GM21737 (cell line): ENCODE measurements at regions not wholly inside any gene's neighbourhood (a gene's known extent, or its start where the extent isn't known, plus 50 kb on each side); places are given as distances from the start of the nearest gene placed in this dataset.
"Not testable (repeated sequence)": the region's sequence is repeated elsewhere in the genome, so short reads cannot be mapped to it uniquely, and the experiment has no call there.

Experiments
- ATAC-seq: cut with Tn5 transposase; IDR thresholded peaks from one replicate; pipeline ENCODE4 v1.9.1; 2021; ENCODE audit warnings: mild to moderate bottlenecking, moderate library complexity; ENCODE audit not compliant: unreplicated experiment

- no peak for ATAC-seq
These were observed 277.7 kb upstream of the DDHD1 start for GRCh38 chr14:53430870-53431269.

- no peak for ATAC-seq
These were observed 259.9 kb upstream of the DDHD1 start for GRCh38 chr14:53412819-53413675.

- no peak for ATAC-seq
These were observed 258.0 kb upstream of the DDHD1 start for GRCh38 chr14:53411125-53411524.

GRCh38 chr14:53409969-53410368 lies 256.8 kb upstream of the DDHD1 start:
- no peak for ATAC-seq

DNA sequence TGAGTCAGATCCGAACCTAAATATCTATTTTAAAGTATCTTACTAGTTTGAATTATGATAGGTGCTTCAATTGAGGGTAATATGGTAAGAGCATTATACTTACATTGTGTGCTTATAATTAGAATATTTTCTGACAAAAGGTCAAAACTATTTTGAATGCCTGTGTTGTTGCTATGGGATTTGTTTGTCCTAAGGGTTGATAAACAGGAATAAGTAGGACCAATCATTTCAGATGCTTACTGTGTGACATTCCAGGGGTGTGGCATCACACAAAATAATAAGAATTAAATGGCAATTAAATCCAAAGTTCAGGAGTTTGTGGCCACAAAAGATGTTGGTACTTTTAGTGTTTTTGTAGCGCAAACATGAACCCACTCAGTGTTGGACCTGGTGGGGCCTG lies 256.2 kb upstream of the DDHD1 start:
- ATAC-seq = no peak

GRCh38 chr14:53408175-53408879 lies 255.2 kb upstream of the DDHD1 start:
- ATAC-seq = no peak

DNA sequence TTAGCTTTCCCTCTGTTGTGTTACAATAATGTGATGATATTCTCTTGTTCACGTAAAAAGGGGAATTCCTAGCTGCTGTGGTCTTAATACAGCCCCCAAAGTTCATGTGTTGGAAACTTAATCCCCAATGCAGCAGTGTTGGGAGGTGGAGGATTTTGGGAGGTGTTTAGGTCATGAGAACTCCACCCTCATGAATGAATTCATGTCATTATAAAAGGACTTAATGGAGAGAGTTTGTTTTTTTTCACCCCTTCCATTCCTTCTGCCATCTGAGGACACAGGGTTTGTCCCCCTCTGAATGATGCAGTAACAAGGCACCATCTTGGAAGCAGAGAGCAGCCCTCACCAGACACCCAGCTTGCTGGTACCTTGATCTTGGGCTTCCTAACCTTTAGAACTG lies 253.4 kb upstream of the DDHD1 start:
- ATAC-seq = no peak

GRCh38 chr14:53401646-53402045 lies 248.5 kb upstream of the DDHD1 start:
- ATAC-seq = no peak

DNA sequence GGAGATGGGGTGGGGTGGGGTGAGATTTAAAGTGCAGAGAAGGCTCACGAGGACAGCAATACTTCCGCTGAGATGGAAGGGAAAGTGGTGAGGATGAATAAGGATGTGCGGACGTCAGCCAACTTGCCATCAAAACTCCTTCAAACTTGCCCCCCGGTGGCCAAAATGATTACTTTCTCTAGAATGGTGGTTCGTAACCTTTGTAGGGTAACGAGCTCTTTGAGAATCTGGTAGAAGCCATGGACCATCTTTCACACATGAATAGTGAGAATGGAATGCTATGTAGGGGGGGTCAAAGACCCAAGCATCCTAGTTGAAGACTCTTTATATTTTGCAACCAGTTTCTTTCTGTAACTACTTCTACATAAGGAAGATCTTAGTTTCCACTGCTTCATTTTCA lies 245.9 kb upstream of the DDHD1 start:
- no peak for ATAC-seq

DNA sequence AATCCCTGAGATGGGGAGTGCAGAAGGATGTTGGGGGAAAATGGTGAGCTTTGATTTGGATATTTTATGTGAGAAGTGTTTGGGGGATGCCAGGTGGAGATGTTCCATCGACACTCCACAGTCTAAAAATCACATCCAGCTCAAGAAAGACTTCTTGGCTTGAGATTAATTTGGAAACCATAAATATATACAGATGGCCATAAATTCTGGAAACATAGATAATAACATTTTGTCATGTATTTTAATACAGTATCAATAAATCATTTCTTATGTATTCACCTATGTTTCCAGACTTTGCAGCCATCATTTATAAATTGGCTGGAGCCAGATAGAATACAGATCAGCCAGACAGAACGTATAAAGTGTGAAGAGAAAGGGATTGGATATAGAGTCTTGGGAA lies 245.5 kb upstream of the DDHD1 start:
- ATAC-seq = no peak

- ATAC-seq = not testable (repeated sequence)
These were observed 242.1 kb upstream of the DDHD1 start for GRCh38 chr14:53395267-53395666.

- no peak for ATAC-seq
These were observed 238.6 kb upstream of the DDHD1 start for GRCh38 chr14:53391631-53392285.

DNA sequence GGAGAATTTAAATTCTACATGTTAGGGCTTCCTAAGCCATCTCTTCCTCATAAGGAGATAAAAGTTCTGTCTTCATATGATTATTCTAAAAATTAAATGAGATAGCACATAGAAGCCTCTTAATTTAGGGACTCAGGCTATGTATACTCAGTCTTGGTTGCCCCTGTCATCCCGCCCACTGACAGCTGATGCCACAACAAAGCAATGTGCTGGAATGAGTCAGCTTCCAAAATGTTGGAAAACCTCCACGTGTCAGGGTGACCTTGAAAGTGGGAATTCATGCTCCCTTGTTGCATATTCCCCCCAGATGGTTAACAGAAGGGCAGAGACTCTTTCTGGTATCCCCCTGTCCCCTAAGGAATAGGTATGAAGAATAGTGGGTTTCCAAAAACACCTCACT lies 238.0 kb upstream of the DDHD1 start:
- ATAC-seq = no peak

DNA sequence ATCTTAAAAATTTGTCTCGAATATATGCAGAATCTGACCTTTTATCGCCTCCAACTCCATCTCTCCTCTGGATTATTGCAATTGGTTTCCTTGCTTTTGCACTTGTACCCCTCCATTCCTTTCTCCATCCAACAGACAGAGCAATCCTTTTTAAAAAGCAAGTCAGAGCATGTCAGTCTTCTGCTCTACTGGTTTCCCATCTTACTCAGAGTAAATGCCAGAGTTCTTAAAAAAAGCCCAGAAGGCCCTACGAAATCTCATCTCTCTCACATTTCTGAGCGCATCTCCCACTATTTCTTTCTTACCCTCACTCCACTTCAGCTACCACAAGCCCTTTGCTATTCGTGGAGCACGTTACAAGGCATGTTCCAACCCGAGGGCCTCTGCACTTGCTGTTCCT lies 236.9 kb upstream of the DDHD1 start:
- ATAC-seq = no peak

DNA sequence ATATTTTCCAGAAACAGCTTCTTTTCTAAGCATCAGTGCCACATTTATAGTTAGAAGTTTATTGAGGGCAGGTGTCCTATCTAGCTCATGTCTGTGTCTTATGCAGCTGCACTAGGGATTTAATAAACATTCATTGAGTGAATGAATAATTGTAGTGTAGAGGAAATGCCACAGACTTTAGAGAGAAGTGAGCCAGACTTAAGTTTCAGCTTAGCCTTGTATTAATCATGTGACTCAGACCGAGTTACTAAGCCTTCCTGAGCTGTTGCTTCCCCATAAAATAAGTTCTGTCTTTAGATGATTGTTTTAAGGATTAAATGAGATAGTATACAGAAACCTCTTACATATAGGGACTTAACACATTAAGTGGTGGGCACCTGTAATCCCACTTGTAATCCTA lies 236.1 kb upstream of the DDHD1 start:
- no peak for ATAC-seq

DNA sequence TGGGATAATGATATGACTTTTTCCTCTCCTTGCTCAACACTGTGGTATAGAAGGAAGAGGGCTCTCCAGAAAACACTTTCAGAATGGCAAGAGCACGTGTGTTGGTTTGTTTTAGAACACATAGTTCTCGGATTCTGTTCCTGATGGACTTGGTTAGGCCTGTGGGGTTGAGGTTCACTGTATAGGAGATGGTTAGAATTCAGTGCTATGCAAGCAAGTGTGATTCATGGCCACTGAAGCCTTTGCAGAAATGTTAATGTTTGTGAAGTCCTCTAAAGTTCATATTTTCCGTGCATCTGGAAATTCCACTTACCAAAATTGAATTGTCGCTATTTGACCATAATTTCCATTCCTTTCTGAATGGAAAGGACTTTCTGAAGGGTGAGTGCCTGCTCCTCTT lies 233.2 kb upstream of the DDHD1 start:
- no peak for ATAC-seq

GRCh38 chr14:53384536-53384935 lies 231.4 kb upstream of the DDHD1 start:
- ATAC-seq = no peak

DNA sequence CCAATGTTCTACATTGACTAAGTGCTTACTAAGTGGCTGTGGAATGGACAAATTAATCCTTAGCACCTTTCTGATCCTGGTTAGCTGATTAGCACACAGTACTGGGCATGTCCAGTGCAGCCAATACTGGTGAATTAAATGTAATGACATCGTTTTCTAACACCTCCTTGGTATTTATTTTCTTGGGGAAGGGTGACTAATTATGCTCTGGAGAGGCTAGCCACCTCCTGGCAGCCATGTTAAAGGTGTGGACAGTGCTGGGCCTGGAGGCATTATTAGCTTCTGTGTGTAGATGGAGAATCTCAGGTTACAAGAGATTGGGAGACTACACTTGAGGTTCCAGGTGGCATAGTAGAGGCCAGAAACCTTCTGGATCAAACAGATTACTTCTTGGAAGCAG lies 230.9 kb upstream of the DDHD1 start:
- ATAC-seq = no peak

- no peak for ATAC-seq
These were observed 228.8 kb upstream of the DDHD1 start for GRCh38 chr14:53381895-53382294.

DNA sequence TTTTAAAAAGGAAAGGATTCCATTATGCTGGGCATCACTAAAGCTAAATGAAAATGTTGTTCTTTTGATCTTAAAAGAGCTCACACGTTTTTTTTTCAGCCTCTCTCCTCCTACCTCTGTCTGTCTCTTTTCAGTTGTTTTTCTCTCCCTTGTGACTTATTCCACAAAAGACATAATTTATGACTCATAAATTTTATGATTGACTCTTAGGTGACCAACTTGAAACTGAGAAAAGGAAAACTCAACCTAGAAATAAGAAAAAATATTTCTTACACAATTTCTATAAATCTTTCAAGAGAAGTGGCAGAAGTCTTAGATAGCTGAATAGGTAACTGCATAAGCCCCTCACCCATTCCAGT lies 227.7 kb upstream of the DDHD1 start:
- ATAC-seq = no peak

- ATAC-seq = no peak
These were observed 227.1 kb upstream of the DDHD1 start for GRCh38 chr14:53380052-53380866.
